ENCODE measurements at regions not wholly inside any gene's neighbourhood (a gene's known extent, or its start where the extent isn't known, plus 50 kb on each side); places are given as distances from the start of the nearest gene placed in this dataset.

DNA sequence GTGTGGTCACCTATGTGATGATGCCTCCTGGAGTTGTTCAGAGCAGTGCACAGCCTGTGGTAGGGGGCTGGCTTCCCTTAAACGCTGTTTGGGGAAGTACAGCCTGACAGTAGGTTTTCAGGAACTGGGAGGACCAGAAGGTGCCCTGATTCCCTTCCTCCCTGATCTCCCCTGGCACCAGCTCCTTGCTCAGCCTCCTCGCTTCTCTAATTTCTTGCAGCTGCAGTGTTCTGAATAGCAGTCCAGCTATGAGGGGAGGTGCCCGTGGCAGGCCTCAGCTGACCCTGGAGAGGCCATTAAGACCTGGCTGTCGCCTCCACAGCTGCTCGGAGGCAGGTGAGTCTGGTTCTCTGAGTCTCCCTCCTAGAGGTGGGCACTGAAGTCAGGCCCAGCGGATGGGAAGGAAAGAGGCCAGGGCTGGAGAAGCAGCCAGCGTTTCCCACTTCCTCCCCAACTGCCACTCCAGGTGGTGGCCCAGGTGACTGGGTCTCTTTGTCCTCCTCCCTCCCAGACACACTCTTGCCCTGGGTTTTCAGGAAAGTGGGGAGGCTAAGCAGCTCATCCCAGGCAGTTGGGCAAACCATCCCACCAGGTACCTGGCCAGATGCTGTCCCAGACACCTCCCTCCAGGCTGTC lies 52.0 kb upstream of the RPL11 start:
- Histone ChIP-seq H3K4me3 (no peak overlapping the region), H3K36me3 (no peaks in the 10 kb centered on the region), H3K27me3 (no peaks in the 10 kb centered on the region), H3K9me3 (no peaks in the 10 kb centered on the region), H3K27ac (no peak overlapping the region), H3K4me1 (peaks cover 9% of the 10 kb centered on the region)
- no peak for DNase-seq (ENCODE audit: extremely low spot score in 2 of 2)
- intact Hi-C loops (cut with DNase I): loop anchor here (5.0 kb wide), 1 partner anchor 97 kb away; no protein-coding TSS in a partner anchor
- TF ChIP-seq, protein P1, sequence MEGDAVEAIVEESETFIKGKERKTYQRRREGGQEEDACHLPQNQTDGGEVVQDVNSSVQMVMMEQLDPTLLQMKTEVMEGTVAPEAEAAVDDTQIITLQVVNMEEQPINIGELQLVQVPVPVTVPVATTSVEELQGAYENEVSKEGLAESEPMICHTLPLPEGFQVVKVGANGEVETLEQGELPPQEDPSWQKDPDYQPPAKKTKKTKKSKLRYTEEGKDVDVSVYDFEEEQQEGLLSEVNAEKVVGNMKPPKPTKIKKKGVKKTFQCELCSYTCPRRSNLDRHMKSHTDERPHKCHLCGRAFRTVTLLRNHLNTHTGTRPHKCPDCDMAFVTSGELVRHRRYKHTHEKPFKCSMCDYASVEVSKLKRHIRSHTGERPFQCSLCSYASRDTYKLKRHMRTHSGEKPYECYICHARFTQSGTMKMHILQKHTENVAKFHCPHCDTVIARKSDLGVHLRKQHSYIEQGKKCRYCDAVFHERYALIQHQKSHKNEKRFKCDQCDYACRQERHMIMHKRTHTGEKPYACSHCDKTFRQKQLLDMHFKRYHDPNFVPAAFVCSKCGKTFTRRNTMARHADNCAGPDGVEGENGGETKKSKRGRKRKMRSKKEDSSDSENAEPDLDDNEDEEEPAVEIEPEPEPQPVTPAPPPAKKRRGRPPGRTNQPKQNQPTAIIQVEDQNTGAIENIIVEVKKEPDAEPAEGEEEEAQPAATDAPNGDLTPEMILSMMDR (IDR thresholded peaks at IDR 0.05): no peak
- TF ChIP-seq POLR2A (IDR thresholded peaks at IDR 0.05) (no peak), POLR2AphosphoS5 (IDR thresholded peaks at IDR 0.05; ENCODE audit: insufficient read depth in 1 of 2, low read depth in 1 of 2) (no peak)

DNA sequence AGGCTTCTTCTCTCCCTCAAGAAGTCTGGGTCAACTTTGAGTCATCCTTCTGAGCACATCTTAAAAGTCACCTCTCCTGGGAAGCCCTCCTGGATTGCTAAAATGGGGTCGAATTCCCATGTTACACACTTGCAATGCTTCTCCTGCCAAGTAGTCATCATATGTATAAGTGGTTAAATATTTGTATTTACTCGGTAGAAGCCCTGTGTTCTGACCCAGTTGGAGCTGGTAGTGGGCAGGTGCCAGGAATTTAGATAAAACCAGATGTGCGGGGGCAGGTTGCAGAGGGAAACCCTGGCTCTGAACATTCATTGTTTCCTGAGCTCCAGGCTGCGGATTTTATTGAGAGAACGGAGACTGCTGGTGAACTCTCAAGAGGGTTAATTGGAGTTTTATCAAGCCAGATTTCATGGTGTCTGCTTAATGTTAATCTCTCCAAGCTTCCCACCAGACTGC lies 52.8 kb upstream of the RPL11 start:
- no peak for DNase-seq (ENCODE audit: extremely low spot score in 2 of 2)
- Histone ChIP-seq H3K27me3 (no peaks in the 10 kb centered on the region), H3K9me3 (no peaks in the 10 kb centered on the region), H3K36me3 (no peaks in the 10 kb centered on the region), H3K27ac (no peak overlapping the region), H3K4me1 (peaks cover 11% of the 10 kb centered on the region), H3K4me3 (no peak overlapping the region)
- intact Hi-C loops (cut with DNase I): loop anchor here (5.0 kb wide), 1 partner anchor 97 kb away; no protein-coding TSS in a partner anchor
- TF ChIP-seq POLR2AphosphoS5 (IDR thresholded peaks at IDR 0.05; ENCODE audit: insufficient read depth in 1 of 2, low read depth in 1 of 2) (no peak), POLR2A (IDR thresholded peaks at IDR 0.05) (no peak)
- TF ChIP-seq, protein P1 (IDR thresholded peaks at IDR 0.05): no peak

DNA sequence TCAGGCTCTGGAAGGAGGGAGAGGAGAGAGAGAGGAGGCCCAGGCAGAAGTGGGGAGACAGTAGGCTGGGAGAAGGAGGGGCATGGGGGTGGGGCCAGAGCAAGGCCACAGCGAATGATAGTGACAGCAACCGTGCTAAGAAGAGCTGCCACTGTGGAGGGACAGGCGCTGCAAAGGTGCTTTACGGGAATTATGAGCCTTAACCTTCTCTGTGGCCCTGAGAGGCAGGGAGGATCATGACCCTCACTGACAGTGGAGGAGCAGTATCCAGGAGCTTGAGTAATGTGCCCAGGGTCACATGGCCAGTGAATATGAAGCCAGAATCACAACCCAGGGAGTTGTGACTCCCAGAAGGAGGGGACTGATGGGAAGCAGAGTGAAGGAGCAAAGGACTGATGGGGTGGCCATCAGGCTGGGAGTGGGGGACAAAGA lies 53.4 kb upstream of the RPL11 start:
- Histone ChIP-seq H3K9me3 (no peaks in the 10 kb centered on the region), H3K36me3 (no peaks in the 10 kb centered on the region), H3K27me3 (no peaks in the 10 kb centered on the region), H3K4me3 (no peak overlapping the region), H3K4me1 (peaks cover 11% of the 10 kb centered on the region), H3K27ac (peak overlapping the region; percentile 4)
- intact Hi-C loops (cut with DNase I): loop anchor here (5.0 kb wide), 1 partner anchor 96 kb away; no protein-coding TSS in a partner anchor
- no peak for DNase-seq (ENCODE audit: extremely low spot score in 2 of 2)
- TF ChIP-seq POLR2A (IDR thresholded peaks at IDR 0.05) (no peak), POLR2AphosphoS5 (IDR thresholded peaks at IDR 0.05; ENCODE audit: insufficient read depth in 1 of 2, low read depth in 1 of 2) (no peak)
- TF ChIP-seq, protein P1 (IDR thresholded peaks at IDR 0.05): no peak

DNA sequence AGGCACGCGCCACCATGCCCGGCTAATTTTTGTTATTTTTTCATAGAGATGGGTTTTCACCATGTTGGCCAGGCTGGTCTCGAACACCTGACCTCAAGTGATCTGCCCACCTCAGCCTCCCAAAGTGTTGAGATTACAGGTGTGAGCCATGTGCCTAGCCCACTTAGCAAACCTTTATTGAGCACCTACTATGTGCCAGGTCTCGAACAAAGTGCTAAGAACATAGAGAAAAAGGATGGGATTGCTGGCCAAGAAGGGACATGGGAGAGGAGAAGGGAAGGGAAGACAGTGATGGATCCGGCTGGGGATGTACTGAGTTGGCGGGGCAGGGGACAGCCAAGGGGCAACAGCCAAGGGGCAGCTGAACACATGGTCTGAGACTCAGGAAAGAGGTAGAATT lies 55.6 kb upstream of the RPL11 start:
- peaks cover 11% of the 10 kb centered on the region for H3K4me1 ChIP-seq
- TF ChIP-seq POLR2AphosphoS5 (IDR thresholded peaks at IDR 0.05; ENCODE audit: insufficient read depth in 1 of 2, low read depth in 1 of 2): no peak
- TF ChIP-seq, protein P1 (IDR thresholded peaks at IDR 0.05): no peak
- no peak for TF ChIP-seq POLR2A (IDR thresholded peaks at IDR 0.05)
- H3K27me3 ChIP-seq: no peaks in the 10 kb centered on the region
- H3K9me3 ChIP-seq: no peaks in the 10 kb centered on the region
- H3K36me3 ChIP-seq: no peaks in the 10 kb centered on the region
- intact Hi-C loops (cut with DNase I): loop anchor here (5.0 kb wide), 1 partner anchor 94 kb away; no protein-coding TSS in a partner anchor
- no peak for DNase-seq (ENCODE audit: extremely low spot score in 2 of 2)
- H3K4me3 ChIP-seq: no peak overlapping the region
- H3K27ac ChIP-seq: no peak overlapping the region

Measured in vagina (tissue), 2 donors.